ENCODE measurements at regions not wholly inside any gene's neighbourhood (a gene's known extent, or its start where the extent isn't known, plus 50 kb on each side); places are given as distances from the start of the nearest gene placed in this dataset.

GRCh38 chr16:35628976-35629375, 2169.6 kb downstream of the TP53TG3F start:
- TF ChIP-seq GABPA (IDR thresholded peaks at IDR 0.05; ENCODE audit: low read depth) (no peak), POLR2AphosphoS5 (IDR thresholded peaks at IDR 0.05; ENCODE audit: low read depth) (no peak), REST (IDR thresholded peaks at IDR 0.05; ENCODE audit: insufficient replicate concordance, low read depth) (no peak), SPI1 (IDR thresholded peaks at IDR 0.05; ENCODE audit: borderline replicate concordance, low read depth) (no peak)
- TF ChIP-seq, protein P1, sequence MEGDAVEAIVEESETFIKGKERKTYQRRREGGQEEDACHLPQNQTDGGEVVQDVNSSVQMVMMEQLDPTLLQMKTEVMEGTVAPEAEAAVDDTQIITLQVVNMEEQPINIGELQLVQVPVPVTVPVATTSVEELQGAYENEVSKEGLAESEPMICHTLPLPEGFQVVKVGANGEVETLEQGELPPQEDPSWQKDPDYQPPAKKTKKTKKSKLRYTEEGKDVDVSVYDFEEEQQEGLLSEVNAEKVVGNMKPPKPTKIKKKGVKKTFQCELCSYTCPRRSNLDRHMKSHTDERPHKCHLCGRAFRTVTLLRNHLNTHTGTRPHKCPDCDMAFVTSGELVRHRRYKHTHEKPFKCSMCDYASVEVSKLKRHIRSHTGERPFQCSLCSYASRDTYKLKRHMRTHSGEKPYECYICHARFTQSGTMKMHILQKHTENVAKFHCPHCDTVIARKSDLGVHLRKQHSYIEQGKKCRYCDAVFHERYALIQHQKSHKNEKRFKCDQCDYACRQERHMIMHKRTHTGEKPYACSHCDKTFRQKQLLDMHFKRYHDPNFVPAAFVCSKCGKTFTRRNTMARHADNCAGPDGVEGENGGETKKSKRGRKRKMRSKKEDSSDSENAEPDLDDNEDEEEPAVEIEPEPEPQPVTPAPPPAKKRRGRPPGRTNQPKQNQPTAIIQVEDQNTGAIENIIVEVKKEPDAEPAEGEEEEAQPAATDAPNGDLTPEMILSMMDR (IDR thresholded peaks at IDR 0.05; ENCODE audit: insufficient read depth, low read length) = no peak
